ENCODE measurements at regions not wholly inside any gene's neighbourhood (a gene's known extent, or its start where the extent isn't known, plus 50 kb on each side); places are given as distances from the start of the nearest gene placed in this dataset.

GRCh38 chr4:136150046-136150445 lies 1382.2 kb downstream of the PCDH18 start:
- TF ChIP-seq CTCF (IDR thresholded peaks at IDR 0.05; ENCODE audit: low read depth, low read length): no peak
- no peak overlapping the region for H3K4me3 ChIP-seq (replicated peaks in 1 of 2; ENCODE audit: low read depth in 2 of 2, low read length in 2 of 2)
- no peak for DNase-seq (ENCODE audit: low read depth in 2 of 2)

GRCh38 chr4:136136601-136137000 lies 1395.7 kb downstream of the PCDH18 start:
- TF ChIP-seq CTCF (IDR thresholded peaks at IDR 0.05; ENCODE audit: low read depth, low read length): no peak
- no peak for DNase-seq (ENCODE audit: low read depth in 2 of 2)
- H3K4me3 ChIP-seq (replicated peaks in 1 of 2; ENCODE audit: low read depth in 2 of 2, low read length in 2 of 2): no peak overlapping the region

GRCh38 chr4:136124251-136124745 lies 1408.0 kb downstream of the PCDH18 start:
- no peak overlapping the region for H3K4me3 ChIP-seq (replicated peaks in 1 of 2; ENCODE audit: low read depth in 2 of 2, low read length in 2 of 2)
- TF ChIP-seq CTCF (IDR thresholded peaks at IDR 0.05; ENCODE audit: low read depth, low read length): no peak

GRCh38 chr4:136121426-136121825 lies 1410.9 kb downstream of the PCDH18 start:
- DNase-seq (ENCODE audit: low read depth in 2 of 2): no peak
- H3K4me3 ChIP-seq (replicated peaks in 1 of 2; ENCODE audit: low read depth in 2 of 2, low read length in 2 of 2): no peak overlapping the region
- no peak for TF ChIP-seq CTCF (IDR thresholded peaks at IDR 0.05; ENCODE audit: low read depth, low read length)

More at GRCh38 chr4:136124251-136124745, 1408.0 kb downstream of the PCDH18 start:
- DNase-seq (ENCODE audit: low read depth in 2 of 2): no peak

DNA sequence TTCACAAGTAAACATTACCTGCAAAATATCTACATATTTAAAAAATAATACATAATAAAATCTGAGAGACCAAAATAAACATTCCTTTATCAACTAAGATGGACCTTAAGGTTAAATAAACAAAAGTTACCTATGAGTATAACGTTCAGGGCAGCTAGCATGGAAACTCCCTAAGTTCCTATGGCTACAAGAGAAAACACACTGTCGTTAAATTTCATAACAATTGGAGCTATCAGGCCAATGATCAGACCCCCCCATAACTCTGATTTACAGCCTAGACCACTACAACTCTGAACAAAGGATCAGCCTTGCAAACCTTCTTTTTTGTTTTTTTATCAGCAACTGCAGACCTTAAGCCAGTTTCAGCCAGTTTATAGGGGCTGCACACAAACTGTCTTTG lies 1418.4 kb downstream of the PCDH18 start:
- H3K4me3 ChIP-seq (replicated peaks in 1 of 2; ENCODE audit: low read depth in 2 of 2, low read length in 2 of 2): no peak overlapping the region
- DNase-seq (ENCODE audit: low read depth in 2 of 2): no peak
- no peak for TF ChIP-seq CTCF (IDR thresholded peaks at IDR 0.05; ENCODE audit: low read depth, low read length)

GRCh38 chr4:136112116-136112515 lies 1420.2 kb downstream of the PCDH18 start:
- no peak for TF ChIP-seq CTCF (IDR thresholded peaks at IDR 0.05; ENCODE audit: low read depth, low read length)
- H3K4me3 ChIP-seq (replicated peaks in 1 of 2; ENCODE audit: low read depth in 2 of 2, low read length in 2 of 2): no peak overlapping the region

DNA sequence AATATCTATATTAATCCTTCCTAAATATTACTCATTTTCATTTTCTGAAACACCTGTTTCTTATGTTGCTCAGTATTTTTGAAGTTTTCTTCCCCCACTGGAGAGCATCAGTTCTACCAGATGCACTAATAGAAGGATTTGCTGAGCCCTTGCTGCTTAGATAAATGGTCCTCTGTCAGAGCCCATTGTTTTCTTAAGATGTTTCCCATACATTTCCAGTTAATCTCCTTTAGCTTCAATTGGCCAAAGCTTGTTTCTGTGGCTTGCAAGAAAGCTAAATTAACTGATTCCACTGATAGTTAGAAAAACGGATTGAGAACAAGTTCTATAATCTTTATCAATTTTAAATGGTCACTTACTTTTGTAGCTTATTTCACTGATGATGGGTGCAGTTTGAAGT lies 1425.5 kb downstream of the PCDH18 start:
- no peak overlapping the region for H3K4me3 ChIP-seq (replicated peaks in 1 of 2; ENCODE audit: low read depth in 2 of 2, low read length in 2 of 2)
- no peak for DNase-seq (ENCODE audit: low read depth in 2 of 2)
- TF ChIP-seq CTCF (IDR thresholded peaks at IDR 0.05; ENCODE audit: low read depth, low read length): no peak

More at GRCh38 chr4:136112116-136112515, 1420.2 kb downstream of the PCDH18 start:
- DNase-seq (ENCODE audit: low read depth in 2 of 2): no peak

Measured in cardiac fibroblast (primary cell).